HG03439 (cell line): ENCODE measurements at regions not wholly inside any gene's neighbourhood (a gene's known extent, or its start where the extent isn't known, plus 50 kb on each side); places are given as distances from the start of the nearest gene placed in this dataset.

Experiments used
- ATAC-seq: cut with Tn5 transposase; IDR thresholded peaks from one replicate; pipeline ENCODE4 v1.9.1; 2021; ENCODE audit warnings: mild to moderate bottlenecking, moderate library complexity; ENCODE audit not compliant: unreplicated experiment

DNA sequence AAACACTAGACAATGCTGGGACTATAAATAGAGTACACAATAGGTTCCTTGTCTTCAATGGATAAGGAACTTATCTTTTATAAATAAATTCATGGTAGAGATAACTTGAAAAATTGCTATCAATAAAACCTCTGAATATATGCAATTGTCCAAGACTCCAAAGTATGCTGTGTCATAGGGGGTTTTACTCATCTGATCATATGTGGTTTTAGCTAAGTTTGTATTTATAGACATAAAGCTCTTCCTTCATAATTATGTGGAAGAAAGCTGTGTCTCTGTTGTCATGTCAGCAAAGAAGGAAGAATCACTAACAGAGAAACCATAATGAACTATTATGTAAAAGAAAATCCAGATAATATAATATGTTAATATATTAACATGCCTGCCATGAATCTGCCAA, 111.5 kb upstream of the ATXN7L3B start:
- ATAC-seq: no peak

GRCh38 chr12:74429535-74429934, 108.1 kb upstream of the ATXN7L3B start:
- no peak for ATAC-seq

DNA sequence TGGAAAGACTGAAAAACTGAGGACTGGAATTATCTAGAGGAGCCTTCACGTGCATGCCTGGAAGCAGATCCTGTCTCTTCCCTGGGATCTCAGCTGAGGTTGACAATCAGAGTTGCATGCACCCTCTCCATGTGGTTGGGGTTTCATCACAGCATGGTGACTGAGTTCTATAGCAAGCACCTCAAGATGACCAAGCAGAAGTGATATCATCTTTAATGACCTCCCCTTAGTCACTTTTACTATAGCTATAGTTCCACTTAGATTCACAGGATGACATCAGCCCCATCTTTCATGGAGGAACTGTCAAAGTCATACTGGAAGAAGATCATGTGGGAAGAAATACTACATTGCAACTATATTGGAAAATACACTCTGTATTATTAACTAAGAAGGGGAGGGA, 105.8 kb upstream of the ATXN7L3B start:
- no peak for ATAC-seq

GRCh38 chr12:74440469-74440868, 97.2 kb upstream of the ATXN7L3B start:
- no peak for ATAC-seq

GRCh38 chr12:74441872-74442271, 95.8 kb upstream of the ATXN7L3B start:
- ATAC-seq: no peak

GRCh38 chr12:74446466-74446865, 91.2 kb upstream of the ATXN7L3B start:
- no peak for ATAC-seq

GRCh38 chr12:74449872-74450271, 87.8 kb upstream of the ATXN7L3B start:
- no peak for ATAC-seq

DNA sequence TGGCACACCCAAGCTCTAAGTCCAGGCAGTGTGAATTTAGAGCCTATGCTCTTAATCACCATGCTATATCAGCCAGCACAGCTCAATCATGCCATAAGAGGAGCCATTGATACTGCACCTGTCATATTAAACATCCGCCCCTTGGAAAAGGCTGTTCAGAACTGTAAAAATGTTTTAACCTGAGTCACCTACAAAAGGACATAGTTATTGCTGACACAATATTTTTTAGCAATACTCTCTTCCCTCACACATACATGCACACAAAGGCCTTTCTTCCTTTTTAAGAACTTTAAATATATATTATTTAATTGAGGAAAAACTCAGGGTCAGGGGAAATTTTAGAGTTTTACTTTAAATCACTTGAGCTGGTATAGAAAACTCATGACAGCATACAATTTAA, 83.5 kb upstream of the ATXN7L3B start:
- no peak for ATAC-seq

GRCh38 chr12:74455429-74455828, 82.2 kb upstream of the ATXN7L3B start:
- no peak for ATAC-seq

GRCh38 chr12:74456431-74456830, 81.2 kb upstream of the ATXN7L3B start:
- no peak for ATAC-seq

GRCh38 chr12:74468401-74468800, 69.2 kb upstream of the ATXN7L3B start:
- no peak for ATAC-seq

GRCh38 chr12:74476234-74476633, 61.4 kb upstream of the ATXN7L3B start:
- no peak for ATAC-seq

DNA sequence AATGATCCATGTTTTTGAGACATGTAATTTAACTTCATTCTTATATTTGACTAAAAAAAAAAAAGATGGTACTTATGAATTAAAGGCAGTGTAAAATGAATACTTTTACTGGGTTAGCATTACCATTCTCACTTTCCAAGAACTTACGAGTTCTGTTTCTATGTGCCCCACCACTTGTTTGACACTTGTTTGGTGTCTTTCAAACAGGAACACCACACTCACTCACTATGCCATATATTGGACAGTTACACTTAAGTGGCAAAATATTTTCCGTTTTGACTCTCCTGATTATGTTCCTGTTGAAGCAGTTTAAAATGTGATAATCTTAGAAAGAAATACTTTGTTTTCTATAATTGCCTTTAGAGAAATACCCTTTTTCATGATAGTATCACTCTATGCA, 56.6 kb upstream of the ATXN7L3B start:
- no peak for ATAC-seq

DNA sequence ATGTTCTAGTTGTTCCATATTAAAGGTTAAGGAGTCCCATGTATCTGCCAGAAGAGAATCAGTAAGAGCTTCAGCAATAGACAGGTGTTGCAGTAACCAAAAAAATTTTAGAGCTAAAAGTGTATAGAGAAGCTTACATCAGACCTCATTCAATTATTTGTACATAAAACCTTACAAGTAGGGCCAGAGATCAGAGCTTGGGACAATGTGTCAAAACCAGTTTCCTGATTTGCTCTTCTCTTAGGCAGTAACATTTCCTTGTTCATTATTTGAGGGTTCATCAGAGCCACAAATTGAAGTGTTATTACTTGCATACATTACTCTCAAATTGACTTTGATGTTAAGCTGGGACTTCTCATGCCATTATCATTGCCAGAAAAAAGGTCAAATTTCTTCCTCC, 55.5 kb upstream of the ATXN7L3B start:
- no peak for ATAC-seq

DNA sequence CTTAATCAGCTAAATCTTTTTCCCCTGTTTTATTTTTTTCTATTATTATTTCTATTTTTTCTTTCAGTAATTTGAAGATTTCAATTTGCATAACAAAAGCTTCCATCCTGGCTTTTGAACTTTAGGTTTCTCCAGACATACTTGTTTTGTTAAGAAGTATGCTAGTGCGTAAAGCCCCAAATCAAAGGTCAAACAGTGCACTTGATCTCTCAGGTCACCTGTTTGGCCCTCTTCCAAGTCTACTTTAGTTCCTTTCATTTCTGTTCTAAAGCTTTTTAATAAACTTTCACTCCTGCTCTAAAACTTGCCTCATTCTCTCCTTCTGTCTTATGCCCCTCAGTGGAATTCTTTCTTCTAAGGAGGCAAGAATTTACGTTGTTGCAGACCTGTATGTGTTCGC, 54.6 kb upstream of the ATXN7L3B start:
- no peak for ATAC-seq
